Uterus (tissue), 2 donors: ENCODE measurements at regions not wholly inside any gene's neighbourhood (a gene's known extent, or its start where the extent isn't known, plus 50 kb on each side); places are given as distances from the start of the nearest gene placed in this dataset.

ENCODE experiments used
- CTCF ChIP-seq, 4 experiments: fragments of 200-600 bp in 2 of 4; fragments of 450-650 bp in 2 of 4; sonication (generic) in 2 of 4; IDR thresholded peaks; one replicate each; pipeline ENCODE4 v1.5.1; 2016 to 2019; ENCODE audit warnings: antibody characterized with exemption in 4 of 4, mild to moderate bottlenecking in 2 of 4, moderate library complexity in 1 of 4
- POLR2A ChIP-seq, 2 donors: fragments of 450-650 bp; IDR thresholded peaks; one replicate each; pipeline ENCODE4 v1.6.1; 2016; ENCODE audit warnings: antibody characterized with exemption in 2 of 2, mild to moderate bottlenecking in 1 of 2, moderate library complexity in 1 of 2

GRCh38 chr10:33098951-33099663 is 141.1 kb upstream of the ITGB1 start:
- no peak for TF ChIP-seq CTCF (IDR thresholded peaks at IDR 0.05)
- no peak for TF ChIP-seq POLR2A (IDR thresholded peaks at IDR 0.05)
